GM06990 (cell line): ENCODE measurements at regions not wholly inside any gene's neighbourhood (a gene's known extent, or its start where the extent isn't known, plus 50 kb on each side); places are given as distances from the start of the nearest gene placed in this dataset.

ENCODE experiments used
- DNase-seq: peaks from one replicate; pipeline ENCODE4 v3.0.0-alpha.2; 2011; ENCODE audit not compliant: insufficient read length; ENCODE audit errors: extremely low read depth
- H3K27me3 ChIP-seq: replicated peaks from 2 replicates; pipeline ENCODE4 v1.6.0; 2011; ENCODE audit warnings: low read length; ENCODE audit not compliant: control insufficient read depth, insufficient read depth
- H3K36me3 ChIP-seq: 2 replicates; pipeline ENCODE4 v1.5.1; 2011; ENCODE audit warnings: low read length; ENCODE audit not compliant: control insufficient read depth, insufficient read depth
- H3K4me3 ChIP-seq: replicated peaks from 2 replicates; pipeline ENCODE4 v1.5.1; 2011; ENCODE audit warnings: low read depth, mild to moderate bottlenecking, control low read depth, low read length
- TF ChIP-seq, protein P1 (sequence below): IDR thresholded peaks from 2 replicates; pipeline ENCODE4 v1.5.1; 2011; ENCODE audit warnings: low read length, control low read depth, mild to moderate bottlenecking, inconsistent platforms; ENCODE audit not compliant: insufficient read depth, poor library complexity, severe bottlenecking

DNA sequence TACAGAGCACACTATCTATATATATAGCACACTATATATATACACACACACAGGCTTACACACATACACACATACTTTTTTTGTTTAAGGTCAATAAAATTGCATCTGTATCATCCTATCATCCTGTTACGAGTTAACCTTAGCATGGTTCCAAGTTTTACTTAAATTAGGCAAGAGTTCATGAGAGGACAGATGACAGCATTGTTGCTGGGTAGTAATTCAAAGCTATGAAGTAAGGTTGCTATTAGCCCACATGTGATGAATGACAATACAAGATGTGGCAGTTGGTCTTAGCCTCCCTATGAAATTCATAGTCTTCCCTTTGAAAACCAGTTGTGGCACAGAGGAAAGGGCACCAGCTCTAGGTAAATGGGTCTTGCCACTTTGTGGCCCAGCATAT is 438.1 kb downstream of the ACTL7B start:
- DNase-seq: no peak
- Histone ChIP-seq H3K27me3 (no peaks in the 10 kb centered on the region), H3K36me3 (no peaks in the 10 kb centered on the region), H3K4me3 (no peak overlapping the region)
- TF ChIP-seq, protein P1, sequence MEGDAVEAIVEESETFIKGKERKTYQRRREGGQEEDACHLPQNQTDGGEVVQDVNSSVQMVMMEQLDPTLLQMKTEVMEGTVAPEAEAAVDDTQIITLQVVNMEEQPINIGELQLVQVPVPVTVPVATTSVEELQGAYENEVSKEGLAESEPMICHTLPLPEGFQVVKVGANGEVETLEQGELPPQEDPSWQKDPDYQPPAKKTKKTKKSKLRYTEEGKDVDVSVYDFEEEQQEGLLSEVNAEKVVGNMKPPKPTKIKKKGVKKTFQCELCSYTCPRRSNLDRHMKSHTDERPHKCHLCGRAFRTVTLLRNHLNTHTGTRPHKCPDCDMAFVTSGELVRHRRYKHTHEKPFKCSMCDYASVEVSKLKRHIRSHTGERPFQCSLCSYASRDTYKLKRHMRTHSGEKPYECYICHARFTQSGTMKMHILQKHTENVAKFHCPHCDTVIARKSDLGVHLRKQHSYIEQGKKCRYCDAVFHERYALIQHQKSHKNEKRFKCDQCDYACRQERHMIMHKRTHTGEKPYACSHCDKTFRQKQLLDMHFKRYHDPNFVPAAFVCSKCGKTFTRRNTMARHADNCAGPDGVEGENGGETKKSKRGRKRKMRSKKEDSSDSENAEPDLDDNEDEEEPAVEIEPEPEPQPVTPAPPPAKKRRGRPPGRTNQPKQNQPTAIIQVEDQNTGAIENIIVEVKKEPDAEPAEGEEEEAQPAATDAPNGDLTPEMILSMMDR: no peak

DNA sequence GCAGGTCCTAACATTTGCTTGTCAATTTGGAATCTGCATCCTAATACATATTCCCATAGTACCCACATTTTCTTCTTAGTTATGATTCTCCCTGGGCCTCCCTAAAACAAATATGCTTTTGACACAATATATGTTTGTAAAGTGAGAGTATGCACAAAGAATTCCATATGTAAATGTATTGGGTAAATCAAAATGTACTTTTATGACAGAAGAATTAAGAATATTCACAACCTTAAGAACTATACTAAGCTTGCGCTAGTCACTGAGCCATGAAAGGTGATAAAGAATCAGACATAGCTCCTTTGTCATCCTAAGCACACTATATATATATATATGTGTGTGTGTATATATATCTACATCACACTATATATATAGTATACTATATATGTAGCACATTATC is 438.5 kb downstream of the ACTL7B start:
- no peaks in the 10 kb centered on the region for H3K36me3 ChIP-seq
- no peaks in the 10 kb centered on the region for H3K27me3 ChIP-seq
- no peak for DNase-seq
- no peak overlapping the region for H3K4me3 ChIP-seq
- TF ChIP-seq, protein P1: no peak

DNA sequence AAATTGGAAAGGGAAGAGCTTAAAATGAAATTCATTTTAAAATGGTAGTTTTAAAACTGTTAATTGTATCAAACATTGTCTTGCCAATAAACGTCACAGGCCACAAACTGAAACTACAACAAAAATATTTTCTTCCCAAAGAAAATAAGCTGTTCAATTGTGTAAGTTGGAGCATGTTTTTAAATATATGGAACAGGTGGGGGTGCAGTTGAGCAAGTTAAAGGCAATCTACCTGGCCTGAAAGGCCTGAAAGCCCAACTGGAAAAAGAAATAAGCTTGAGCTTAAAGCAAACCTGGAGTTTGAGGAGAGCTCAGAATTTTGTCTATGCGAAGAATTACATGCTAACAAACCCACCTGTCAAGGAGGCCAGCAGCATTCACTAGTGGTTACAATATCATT is 439.5 kb downstream of the ACTL7B start:
- Histone ChIP-seq H3K27me3 (no peaks in the 10 kb centered on the region), H3K36me3 (no peaks in the 10 kb centered on the region), H3K4me3 (no peak overlapping the region)
- DNase-seq: no peak
- TF ChIP-seq, protein P1: peak; percentile 10

- Histone ChIP-seq H3K36me3 (no peaks in the 10 kb centered on the region), H3K4me3 (no peak overlapping the region), H3K27me3 (no peaks in the 10 kb centered on the region)
- no peak for DNase-seq
- TF ChIP-seq, protein P1: no peak
Observed at GRCh38 chr9:108413809-108414208, 442.0 kb downstream of the ACTL7B start.

DNA sequence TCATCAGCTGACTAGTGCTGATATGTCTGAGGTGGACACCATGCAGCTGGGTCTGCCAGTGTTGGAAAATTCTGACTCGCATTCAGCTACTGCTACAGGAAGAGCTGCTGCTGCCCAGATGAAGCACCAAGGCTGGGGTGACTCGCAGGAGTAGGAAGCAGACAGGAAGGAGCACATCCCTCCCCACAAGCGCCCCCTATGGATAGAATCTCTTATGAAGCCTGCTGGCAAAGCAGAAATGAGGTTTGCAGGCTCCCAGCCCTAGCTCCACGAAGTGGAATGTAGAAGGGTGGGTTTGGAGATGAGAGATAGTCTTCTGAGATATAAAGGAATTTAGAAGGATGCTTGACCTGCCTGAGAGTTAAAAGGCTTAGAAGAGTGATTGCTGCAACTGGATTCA is 443.0 kb downstream of the ACTL7B start:
- no peak for DNase-seq
- H3K36me3 ChIP-seq: no peaks in the 10 kb centered on the region

DNA sequence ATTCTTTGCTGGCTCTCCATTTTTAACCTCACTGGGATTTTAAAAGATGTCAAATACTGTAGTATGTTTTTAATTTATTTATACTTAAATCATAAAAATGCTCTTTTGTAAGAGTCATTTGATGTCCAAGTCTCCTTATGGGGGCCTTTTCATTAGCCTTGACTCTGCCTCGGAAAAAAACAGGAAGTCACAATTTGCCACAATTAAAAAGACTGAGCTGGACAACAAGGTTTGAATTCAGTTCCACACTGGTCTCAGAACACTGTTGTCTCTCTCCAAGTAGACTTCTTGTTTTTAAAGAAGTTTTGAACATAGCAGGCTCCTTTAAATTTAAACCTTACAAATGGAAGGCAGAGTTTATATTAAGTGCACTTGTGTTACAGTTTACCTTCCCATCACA is 444.2 kb downstream of the ACTL7B start:
- no peaks in the 10 kb centered on the region; the same call in 1 of the 2 replicates for H3K27me3 ChIP-seq
- DNase-seq: no peak
- H3K36me3 ChIP-seq: no peaks in the 10 kb centered on the region
- TF ChIP-seq, protein P1: no peak
- no peak overlapping the region for H3K4me3 ChIP-seq

More for the DNA sequence above, 443.0 kb downstream of the ACTL7B start:
- TF ChIP-seq, protein P1: peak; percentile 27
- H3K27me3 ChIP-seq: no peaks in the 10 kb centered on the region; the same call in 1 of the 2 replicates
- no peak overlapping the region for H3K4me3 ChIP-seq
